HepG2 (cell line): ENCODE measurements at regions not wholly inside any gene's neighbourhood (a gene's known extent, or its start where the extent isn't known, plus 50 kb on each side); places are given as distances from the start of the nearest gene placed in this dataset.

Experiments used
- ARNTL ChIP-seq: sonication (generic); formaldehyde crosslinking; IDR thresholded peaks from 2 replicates; pipeline ENCODE4 v1.4.0; 2020; ENCODE audit warnings: mild to moderate bottlenecking, missing genetic modification reagents
- BORCS8-MEF2B ChIP-seq: sonication (generic); formaldehyde crosslinking; IDR thresholded peaks from 2 replicates; pipeline ENCODE4 v1.8.0; 2022; ENCODE audit warnings: mild to moderate bottlenecking, missing genetic modification reagents
- CCDC6 ChIP-seq: sonication (generic); formaldehyde crosslinking; IDR thresholded peaks from 2 replicates; pipeline ENCODE4 v1.8.1; 2022; ENCODE audit warnings: mild to moderate bottlenecking, missing genetic modification reagents, moderate library complexity
- EP300 ChIP-seq, 3 experiments: sonication (generic) in 1 of 3; formaldehyde crosslinking in 1 of 3; IDR thresholded peaks; 2 replicates each; pipeline versions ENCODE4 v1.5.1 to v1.6.1; 2011 to 2020; ENCODE audit warnings: low read depth in 2 of 3, low read length in 2 of 3, borderline replicate concordance in 1 of 3, improper control_type of control experiment in 1 of 3, mild to moderate bottlenecking in 1 of 3, missing genetic modification reagents in 1 of 3, moderate library complexity in 1 of 3
- FOXK2 ChIP-seq: fragments of 450-650 bp; IDR thresholded peaks from 2 replicates; pipeline ENCODE4 v1.6.1; 2016
- JUN ChIP-seq: sonication (generic); formaldehyde crosslinking; IDR thresholded peaks from 2 replicates; pipeline ENCODE4 v1.4.0; 2020; ENCODE audit warnings: mild to moderate bottlenecking, missing genetic modification reagents
- MTF1 ChIP-seq: sonication (generic); formaldehyde crosslinking; IDR thresholded peaks from 2 replicates; pipeline ENCODE4 v1.5.0; 2020; ENCODE audit warnings: missing genetic modification reagents
- NFKB2 ChIP-seq: sonication (generic); formaldehyde crosslinking; IDR thresholded peaks from 2 replicates; pipeline ENCODE4 v1.4.0; 2020; ENCODE audit warnings: missing genetic modification reagents, borderline replicate concordance
- NFYB ChIP-seq: sonication (generic); formaldehyde crosslinking; IDR thresholded peaks from 2 replicates; pipeline ENCODE4 v1.4.0; 2020; ENCODE audit warnings: missing genetic modification reagents
- RFX1 ChIP-seq: fragments of 450-650 bp; IDR thresholded peaks from 2 replicates; pipeline ENCODE4 v1.6.1; 2017
- SAP130 ChIP-seq: IDR thresholded peaks from 2 replicates; pipeline ENCODE4 v1.6.1; 2016; ENCODE audit warnings: low read depth
- SETDB1 ChIP-seq: sonication (generic); formaldehyde crosslinking; IDR thresholded peaks from 2 replicates; pipeline ENCODE4 v1.5.1; 2020; ENCODE audit warnings: missing genetic modification reagents, mild to moderate bottlenecking, borderline replicate concordance
- SMAD1 ChIP-seq: sonication (generic); formaldehyde crosslinking; IDR thresholded peaks from 2 replicates; pipeline ENCODE4 v1.4.0; 2020; ENCODE audit warnings: missing genetic modification reagents, low read depth, mild to moderate bottlenecking, borderline replicate concordance
- SP2 ChIP-seq: sonication (generic); formaldehyde crosslinking; IDR thresholded peaks from 2 replicates; pipeline ENCODE4 v1.5.1; 2020; ENCODE audit warnings: mild to moderate bottlenecking, missing genetic modification reagents
- TBP ChIP-seq: sonication (generic); formaldehyde crosslinking; IDR thresholded peaks from 2 replicates; pipeline ENCODE4 v1.5.0; 2020; ENCODE audit warnings: missing genetic modification reagents
- TBX2 ChIP-seq: sonication (generic); formaldehyde crosslinking; IDR thresholded peaks from 2 replicates; pipeline ENCODE4 v1.5.0; 2020; ENCODE audit warnings: missing genetic modification reagents, mild to moderate bottlenecking, borderline replicate concordance
- ZIK1 ChIP-seq: sonication (generic); formaldehyde crosslinking; IDR thresholded peaks from 2 replicates; pipeline ENCODE4 v1.5.0; 2020; ENCODE audit warnings: mild to moderate bottlenecking, low read depth, missing genetic modification reagents, borderline replicate concordance
- ZNF296 ChIP-seq: sonication (generic); formaldehyde crosslinking; conservative IDR thresholded peaks from 2 replicates; pipeline ENCODE4 v1.5.0; 2020; ENCODE audit warnings: mild to moderate bottlenecking, missing genetic modification reagents
- ZNF780A ChIP-seq: sonication (generic); formaldehyde crosslinking; IDR thresholded peaks from 2 replicates; pipeline ENCODE4 v1.8.0; 2022; ENCODE audit warnings: mild to moderate bottlenecking, missing genetic modification reagents, moderate library complexity
- ZNF788 ChIP-seq: sonication (generic); formaldehyde crosslinking; IDR thresholded peaks from 2 replicates; pipeline ENCODE4 v1.5.0; 2020; ENCODE audit warnings: mild to moderate bottlenecking, missing genetic modification reagents, borderline replicate concordance
- TF ChIP-seq, protein P1 (sequence below): sonication (generic); formaldehyde crosslinking; IDR thresholded peaks from 2 replicates; pipeline ENCODE4 v1.8.1; 2023; ENCODE audit warnings: mild to moderate bottlenecking, missing genetic modification reagents
- TF ChIP-seq, protein P2 (sequence below): IDR thresholded peaks from 2 replicates; pipeline ENCODE4 v1.6.1; 2016; ENCODE audit warnings: low read depth, missing genetic modification reagents, missing compliant biosample characterization
- TF ChIP-seq, protein P3 (sequence below): sonication (generic); formaldehyde crosslinking; conservative IDR thresholded peaks from 2 replicates; pipeline ENCODE4 v1.4.0; 2020; ENCODE audit warnings: missing genetic modification reagents

DNA sequence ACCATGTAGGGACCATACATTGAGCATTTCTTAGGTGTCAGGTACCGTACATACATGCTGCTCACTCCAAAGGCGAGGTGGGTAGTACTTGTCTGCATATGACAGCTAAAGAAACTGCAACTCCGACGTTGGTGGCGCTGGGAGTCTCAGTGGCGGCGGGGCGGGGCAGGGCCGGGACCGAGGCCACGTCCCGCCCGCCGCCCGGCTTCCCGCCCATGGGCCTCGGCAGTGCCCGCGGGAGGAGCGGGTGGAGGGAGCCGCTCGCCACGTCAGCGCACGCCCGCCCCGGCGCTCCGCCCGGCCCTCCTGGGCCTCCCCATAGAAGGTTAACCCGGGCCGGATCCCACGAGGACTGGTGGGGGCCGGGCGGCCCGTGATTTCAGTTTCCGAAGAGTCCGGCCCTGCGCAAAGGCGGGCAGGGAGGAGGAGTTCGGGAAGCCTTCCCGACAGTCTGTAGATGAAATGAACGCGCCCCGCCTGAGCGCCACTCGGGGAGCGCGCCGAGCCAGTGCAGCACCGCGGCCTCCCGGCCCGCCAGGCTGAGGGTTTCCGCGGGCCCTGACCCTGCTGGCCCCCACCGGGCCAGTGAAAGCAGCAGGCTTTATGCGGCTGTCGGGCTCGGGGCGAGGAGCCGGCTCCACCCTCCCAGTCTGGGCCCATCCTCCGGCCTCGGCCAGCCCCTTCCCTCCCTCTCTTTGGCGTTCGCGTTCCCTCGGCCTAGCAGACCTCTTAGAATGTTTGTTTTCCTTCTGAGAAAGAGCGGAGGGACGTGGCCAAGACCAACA is 119.9 kb upstream of the JUN start (continued):
- TF ChIP-seq ARNTL (CRISPR knock-in tag) = peak; percentile 59; the same call in 1 of the 2 replicates
- peak; percentile 43 for TF ChIP-seq SAP130 (CRISPR knock-in tag)
- peak; percentile 23; the same call in 1 of the 2 replicates for TF ChIP-seq ZNF788
- TF ChIP-seq JUN (CRISPR knock-in tag) = no peak
- TF ChIP-seq SP2 (CRISPR knock-in tag) = 0 out of 2 replicates have a peak, but pooled peaks have one; percentile 28
- TF ChIP-seq SMAD1 (CRISPR knock-in tag) = peak; percentile 73; the same call in 1 of the 2 replicates
- no peak for TF ChIP-seq ZNF296 (CRISPR knock-in tag)
- no peak for TF ChIP-seq ZNF780A
- no peak for TF ChIP-seq ZIK1
- peak; percentile 2 to 52; a peak in 1 of 4 replicates for TF ChIP-seq EP300 (IDR thresholded peaks at IDR 0.05; ENCODE audit: low read depth in 2 of 2, low read length in 2 of 2)
- TF ChIP-seq EP300 (CRISPR knock-in tag; IDR thresholded peaks at IDR 0.05; ENCODE audit: borderline replicate concordance) = no peak
- no peak for TF ChIP-seq TBP (CRISPR knock-in tag)
- TF ChIP-seq SETDB1 = no peak
- no peak for TF ChIP-seq RFX1
- no peak for TF ChIP-seq FOXK2
- TF ChIP-seq, protein P1, sequence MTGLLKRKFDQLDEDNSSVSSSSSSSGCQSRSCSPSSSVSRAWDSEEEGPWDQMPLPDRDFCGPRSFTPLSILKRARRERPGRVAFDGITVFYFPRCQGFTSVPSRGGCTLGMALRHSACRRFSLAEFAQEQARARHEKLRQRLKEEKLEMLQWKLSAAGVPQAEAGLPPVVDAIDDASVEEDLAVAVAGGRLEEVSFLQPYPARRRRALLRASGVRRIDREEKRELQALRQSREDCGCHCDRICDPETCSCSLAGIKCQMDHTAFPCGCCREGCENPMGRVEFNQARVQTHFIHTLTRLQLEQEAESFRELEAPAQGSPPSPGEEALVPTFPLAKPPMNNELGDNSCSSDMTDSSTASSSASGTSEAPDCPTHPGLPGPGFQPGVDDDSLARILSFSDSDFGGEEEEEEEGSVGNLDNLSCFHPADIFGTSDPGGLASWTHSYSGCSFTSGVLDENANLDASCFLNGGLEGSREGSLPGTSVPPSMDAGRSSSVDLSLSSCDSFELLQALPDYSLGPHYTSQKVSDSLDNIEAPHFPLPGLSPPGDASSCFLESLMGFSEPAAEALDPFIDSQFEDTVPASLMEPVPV (CRISPR knock-in tag) = peak; percentile 31; the same call in 1 of the 2 replicates
- TF ChIP-seq BORCS8-MEF2B (CRISPR knock-in tag) = peak; percentile 28
- peak; percentile 48; the same call in 1 of the 2 replicates for TF ChIP-seq TBX2 (CRISPR knock-in tag)
- TF ChIP-seq NFYB (CRISPR knock-in tag) = peak; percentile 5; the same call in 1 of the 2 replicates
- TF ChIP-seq, protein P2, sequence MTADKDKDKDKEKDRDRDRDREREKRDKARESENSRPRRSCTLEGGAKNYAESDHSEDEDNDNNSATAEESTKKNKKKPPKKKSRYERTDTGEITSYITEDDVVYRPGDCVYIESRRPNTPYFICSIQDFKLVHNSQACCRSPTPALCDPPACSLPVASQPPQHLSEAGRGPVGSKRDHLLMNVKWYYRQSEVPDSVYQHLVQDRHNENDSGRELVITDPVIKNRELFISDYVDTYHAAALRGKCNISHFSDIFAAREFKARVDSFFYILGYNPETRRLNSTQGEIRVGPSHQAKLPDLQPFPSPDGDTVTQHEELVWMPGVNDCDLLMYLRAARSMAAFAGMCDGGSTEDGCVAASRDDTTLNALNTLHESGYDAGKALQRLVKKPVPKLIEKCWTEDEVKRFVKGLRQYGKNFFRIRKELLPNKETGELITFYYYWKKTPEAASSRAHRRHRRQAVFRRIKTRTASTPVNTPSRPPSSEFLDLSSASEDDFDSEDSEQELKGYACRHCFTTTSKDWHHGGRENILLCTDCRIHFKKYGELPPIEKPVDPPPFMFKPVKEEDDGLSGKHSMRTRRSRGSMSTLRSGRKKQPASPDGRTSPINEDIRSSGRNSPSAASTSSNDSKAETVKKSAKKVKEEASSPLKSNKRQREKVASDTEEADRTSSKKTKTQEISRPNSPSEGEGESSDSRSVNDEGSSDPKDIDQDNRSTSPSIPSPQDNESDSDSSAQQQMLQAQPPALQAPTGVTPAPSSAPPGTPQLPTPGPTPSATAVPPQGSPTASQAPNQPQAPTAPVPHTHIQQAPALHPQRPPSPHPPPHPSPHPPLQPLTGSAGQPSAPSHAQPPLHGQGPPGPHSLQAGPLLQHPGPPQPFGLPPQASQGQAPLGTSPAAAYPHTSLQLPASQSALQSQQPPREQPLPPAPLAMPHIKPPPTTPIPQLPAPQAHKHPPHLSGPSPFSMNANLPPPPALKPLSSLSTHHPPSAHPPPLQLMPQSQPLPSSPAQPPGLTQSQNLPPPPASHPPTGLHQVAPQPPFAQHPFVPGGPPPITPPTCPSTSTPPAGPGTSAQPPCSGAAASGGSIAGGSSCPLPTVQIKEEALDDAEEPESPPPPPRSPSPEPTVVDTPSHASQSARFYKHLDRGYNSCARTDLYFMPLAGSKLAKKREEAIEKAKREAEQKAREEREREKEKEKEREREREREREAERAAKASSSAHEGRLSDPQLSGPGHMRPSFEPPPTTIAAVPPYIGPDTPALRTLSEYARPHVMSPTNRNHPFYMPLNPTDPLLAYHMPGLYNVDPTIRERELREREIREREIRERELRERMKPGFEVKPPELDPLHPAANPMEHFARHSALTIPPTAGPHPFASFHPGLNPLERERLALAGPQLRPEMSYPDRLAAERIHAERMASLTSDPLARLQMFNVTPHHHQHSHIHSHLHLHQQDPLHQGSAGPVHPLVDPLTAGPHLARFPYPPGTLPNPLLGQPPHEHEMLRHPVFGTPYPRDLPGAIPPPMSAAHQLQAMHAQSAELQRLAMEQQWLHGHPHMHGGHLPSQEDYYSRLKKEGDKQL (CRISPR knock-in tag) = no peak
- TF ChIP-seq MTF1 (CRISPR knock-in tag) = 0 out of 2 replicates have a peak, but pooled peaks have one; percentile 51
- TF ChIP-seq NFKB2 = peak; percentile 91; the same call in 1 of the 2 replicates
- TF ChIP-seq, protein P3, sequence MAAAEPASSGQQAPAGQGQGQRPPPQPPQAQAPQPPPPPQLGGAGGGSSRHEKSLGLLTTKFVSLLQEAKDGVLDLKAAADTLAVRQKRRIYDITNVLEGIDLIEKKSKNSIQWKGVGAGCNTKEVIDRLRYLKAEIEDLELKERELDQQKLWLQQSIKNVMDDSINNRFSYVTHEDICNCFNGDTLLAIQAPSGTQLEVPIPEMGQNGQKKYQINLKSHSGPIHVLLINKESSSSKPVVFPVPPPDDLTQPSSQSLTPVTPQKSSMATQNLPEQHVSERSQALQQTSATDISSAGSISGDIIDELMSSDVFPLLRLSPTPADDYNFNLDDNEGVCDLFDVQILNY = no peak
- peak; percentile 88 for TF ChIP-seq CCDC6
